Right lobe of liver (tissue), 4 donors: ENCODE measurements at regions not wholly inside any gene's neighbourhood (a gene's known extent, or its start where the extent isn't known, plus 50 kb on each side); places are given as distances from the start of the nearest gene placed in this dataset.
"Not testable (repeated sequence)": the region's sequence is repeated elsewhere in the genome, so short reads cannot be mapped to it uniquely, and the experiment has no call there.

Experiments used
- CTCF ChIP-seq, 4 donors: fragments of 200-600 bp in 3 of 4; fragments of 450-650 bp in 1 of 4; IDR thresholded peaks; one replicate each; pipeline versions ENCODE4 v1.5.1 to v1.8.0; 2016 to 2022; ENCODE audit warnings: antibody characterized with exemption in 4 of 4, mild to moderate bottlenecking in 2 of 4
- POLR2A ChIP-seq: fragments of 450-650 bp; IDR thresholded peaks from one replicate; pipeline ENCODE4 v1.6.1; 2017; ENCODE audit warnings: antibody characterized with exemption, mild to moderate bottlenecking
- donor health status: DM: no; HTN: no; CAD: no.
- donor health status: DM: no; HTN: no; CAD: no.
- donor health status: DM: no; HTN: yes; CAD: no.

- not testable (repeated sequence) for TF ChIP-seq CTCF (IDR thresholded peaks at IDR 0.05); POLR2A
These were observed 188.0 kb downstream of the PRELID2 start for GRCh38 chr5:145647137-145647536.
